GM18907 (cell line): ENCODE measurements at regions not wholly inside any gene's neighbourhood (a gene's known extent, or its start where the extent isn't known, plus 50 kb on each side); places are given as distances from the start of the nearest gene placed in this dataset.
"Not testable (repeated sequence)": the region's sequence is repeated elsewhere in the genome, so short reads cannot be mapped to it uniquely, and the experiment has no call there.

ENCODE experiments used
- ATAC-seq: cut with Tn5 transposase; IDR thresholded peaks from one replicate; pipeline ENCODE4 v1.9.1; 2021; ENCODE audit warnings: mild to moderate bottlenecking, moderate library complexity; ENCODE audit not compliant: unreplicated experiment

DNA sequence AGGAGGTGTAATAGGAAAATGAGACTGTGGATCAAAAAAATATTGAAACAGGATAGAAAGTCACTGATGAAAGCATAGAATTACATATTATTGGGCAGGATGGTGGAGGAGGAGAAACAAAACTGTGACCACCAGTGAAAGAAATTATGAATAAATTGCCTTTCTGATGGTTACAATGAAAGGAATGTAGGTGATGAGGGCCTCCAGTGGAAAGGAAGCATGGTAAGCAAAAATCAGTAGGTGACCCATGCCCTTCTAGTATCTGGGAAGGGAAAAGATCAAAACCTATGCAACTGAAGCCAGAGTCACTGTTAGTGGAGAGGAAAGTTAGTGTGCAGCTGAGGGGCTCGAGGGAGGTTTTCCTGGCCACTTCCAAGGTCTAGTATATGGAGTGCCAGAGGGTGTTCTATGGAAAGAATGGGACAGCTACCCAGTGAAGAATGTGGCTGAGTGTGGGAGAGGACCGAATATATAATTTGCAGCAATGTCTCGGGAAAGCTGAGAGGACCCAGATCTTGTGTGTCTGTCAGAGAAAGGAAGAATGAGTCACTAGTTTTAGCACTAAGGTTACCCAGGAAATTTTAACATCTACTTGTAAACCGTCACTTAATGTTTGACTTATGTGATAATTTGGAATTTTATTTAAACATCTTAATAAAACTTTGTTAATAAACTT is 146.2 kb downstream of the NFKBIZ start:
- ATAC-seq, result no peak

DNA sequence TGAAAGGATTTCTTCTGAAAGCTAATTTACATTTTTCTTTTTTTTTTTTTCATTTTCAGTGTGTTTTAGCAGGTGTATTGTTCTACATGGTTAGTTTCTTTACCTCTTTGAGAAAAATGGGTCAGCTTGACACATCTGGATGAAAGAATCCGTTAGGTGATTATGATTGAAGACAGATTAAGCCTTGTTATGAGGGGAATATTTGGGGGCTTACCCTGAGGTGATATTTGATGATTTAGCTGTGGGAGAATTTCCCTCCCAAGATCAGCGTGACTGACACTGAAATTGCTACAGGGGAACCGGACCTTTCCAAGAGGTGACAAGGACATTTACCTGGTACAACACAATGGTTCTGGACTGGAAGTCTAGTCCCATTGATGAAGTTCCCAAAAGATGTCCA is 147.5 kb downstream of the NFKBIZ start:
- ATAC-seq, result peak; percentile 60

DNA sequence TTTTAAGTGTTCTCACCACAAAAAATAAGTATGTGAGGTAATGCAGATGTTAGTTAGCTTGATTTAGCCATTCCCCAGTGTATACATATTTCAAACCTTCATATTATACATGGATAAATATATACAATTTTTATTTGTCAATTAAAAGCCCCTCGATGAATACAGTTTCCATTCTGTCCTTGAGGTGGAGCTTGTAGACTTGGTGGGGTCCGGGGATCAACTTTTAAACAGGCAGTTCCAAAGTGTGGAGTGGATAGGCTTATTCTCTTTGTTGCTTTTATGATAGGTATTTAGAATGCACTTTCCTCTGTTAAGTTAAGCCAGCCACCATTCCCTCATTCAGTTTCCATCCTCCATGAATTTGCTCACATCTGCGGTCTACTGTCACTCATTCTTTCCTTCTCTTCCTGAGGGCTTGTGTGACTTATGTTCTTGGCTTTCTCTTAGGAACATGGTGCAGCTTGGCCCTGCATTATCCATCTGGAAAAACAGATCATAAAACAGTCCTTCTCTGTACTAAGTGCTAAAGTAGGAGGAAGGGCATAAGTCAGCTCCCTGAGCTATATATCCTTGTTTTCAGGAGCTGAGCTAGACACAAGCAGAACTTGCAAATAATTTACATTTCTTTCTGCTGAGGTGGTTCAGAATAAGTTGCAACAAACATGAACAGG is 149.1 kb downstream of the NFKBIZ start:
- ATAC-seq, result no peak

DNA sequence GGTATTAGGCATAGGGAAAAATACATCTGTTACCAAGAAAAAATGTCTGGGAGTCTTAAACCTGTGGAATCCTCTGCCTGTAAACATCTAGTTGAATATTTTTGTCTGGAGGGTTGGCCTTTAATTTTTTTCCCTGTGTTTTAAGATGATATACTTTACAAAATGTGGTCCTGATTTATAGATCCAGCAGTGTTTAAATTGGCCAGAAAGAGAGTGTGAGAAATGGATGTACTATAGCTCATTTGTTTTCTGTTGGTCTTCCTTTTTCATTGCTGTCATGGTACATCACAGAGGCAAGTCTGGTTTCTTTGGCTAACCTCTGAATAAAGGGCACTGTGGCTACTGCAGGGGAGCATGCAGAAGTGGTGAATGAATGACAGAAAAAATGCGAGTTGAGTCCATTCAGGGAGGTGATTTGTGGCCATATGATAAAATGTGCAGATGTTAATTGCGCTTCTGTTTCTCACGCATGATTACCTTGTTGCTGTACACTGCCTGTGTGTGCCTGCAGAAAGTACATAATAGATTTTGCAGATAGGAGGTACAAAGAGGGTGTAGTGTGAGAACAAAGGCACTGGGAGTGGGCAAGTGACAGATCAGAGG is 150.0 kb downstream of the NFKBIZ start:
- ATAC-seq, result peak; percentile 49

DNA sequence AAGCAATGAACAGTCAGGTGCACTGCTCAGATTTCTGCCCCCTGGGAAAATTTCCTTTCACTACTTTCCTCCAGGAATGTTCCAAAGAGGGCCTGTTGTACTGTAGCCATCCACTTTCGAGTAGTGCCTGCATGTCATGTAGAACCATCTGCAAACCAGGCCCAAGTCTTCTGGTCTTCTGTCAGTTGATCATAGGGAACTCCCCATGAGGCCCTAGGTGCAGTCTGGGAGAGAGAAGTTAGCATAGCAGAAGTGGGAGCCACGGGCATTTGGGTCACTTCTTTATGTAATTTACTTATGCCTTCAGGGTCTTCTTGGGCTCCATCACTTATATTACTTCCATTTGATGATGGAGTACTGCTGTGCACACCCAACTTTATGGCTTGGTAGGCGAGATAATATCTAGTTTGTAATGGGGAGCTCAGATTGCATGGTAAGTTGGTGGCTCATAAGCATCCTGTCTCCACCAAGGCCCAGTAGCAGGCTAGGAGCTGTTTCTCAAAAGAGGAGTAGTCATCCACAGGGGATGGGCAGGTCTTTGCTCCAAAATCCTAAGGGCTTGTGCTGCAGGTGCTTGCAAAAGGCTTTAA is 151.4 kb downstream of the NFKBIZ start:
- no peak for ATAC-seq

DNA sequence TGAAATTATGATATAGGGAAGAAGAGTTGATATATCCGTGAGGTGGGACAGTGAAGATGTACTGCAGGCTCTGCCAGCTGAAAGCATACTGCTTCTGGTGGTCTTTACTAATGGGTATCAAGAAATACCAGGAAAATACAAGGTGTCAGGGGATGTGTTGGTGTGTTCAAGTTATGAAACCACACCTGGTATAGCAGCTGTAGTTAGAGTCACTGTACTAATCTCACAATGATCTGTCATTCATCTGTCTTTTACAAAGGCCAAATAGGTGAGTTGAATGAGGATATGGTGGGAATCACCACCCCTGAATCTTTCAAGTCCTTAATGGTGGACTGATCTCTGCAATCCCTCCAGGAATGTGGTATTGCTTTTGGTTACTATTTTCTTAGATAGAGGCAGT is 152.7 kb downstream of the NFKBIZ start:
- ATAC-seq, result no peak

DNA sequence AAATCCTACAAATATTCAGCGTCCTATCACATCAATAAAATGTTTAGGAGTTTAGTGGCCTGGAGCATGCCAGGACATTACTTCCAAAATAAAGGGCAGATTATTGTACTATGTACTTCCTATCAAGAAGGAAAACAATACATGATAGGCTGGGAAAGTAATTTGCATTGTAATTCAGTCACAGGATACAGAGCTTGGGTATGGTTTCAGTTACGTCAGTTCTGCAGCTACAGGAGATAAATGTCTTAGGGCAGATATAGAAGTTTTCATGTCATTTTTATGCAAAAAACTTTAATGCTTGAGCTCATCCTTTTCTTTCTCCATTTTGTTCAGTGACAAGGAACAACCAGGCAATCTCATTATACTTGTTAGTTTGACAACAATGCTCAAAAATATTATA is 155.2 kb downstream of the NFKBIZ start:
- no peak for ATAC-seq

DNA sequence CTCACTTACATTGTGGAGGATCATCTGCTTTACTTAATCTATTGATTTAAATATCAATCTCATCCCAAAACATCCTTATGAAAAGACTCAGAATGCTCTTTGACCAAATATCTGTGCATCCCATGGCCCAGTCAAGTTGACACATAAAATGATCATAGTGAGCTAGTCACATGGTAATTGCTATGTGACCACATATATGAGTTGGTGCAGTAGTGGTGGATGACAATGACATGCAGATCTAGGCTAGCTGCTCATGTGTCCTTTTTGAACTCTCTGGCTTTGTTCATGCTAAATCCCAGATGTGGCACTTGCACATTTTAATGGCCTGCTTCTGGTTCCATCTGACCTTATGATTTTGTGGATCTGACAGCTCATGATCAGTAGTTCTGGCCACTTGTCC is 156.2 kb downstream of the NFKBIZ start:
- no peak for ATAC-seq

DNA sequence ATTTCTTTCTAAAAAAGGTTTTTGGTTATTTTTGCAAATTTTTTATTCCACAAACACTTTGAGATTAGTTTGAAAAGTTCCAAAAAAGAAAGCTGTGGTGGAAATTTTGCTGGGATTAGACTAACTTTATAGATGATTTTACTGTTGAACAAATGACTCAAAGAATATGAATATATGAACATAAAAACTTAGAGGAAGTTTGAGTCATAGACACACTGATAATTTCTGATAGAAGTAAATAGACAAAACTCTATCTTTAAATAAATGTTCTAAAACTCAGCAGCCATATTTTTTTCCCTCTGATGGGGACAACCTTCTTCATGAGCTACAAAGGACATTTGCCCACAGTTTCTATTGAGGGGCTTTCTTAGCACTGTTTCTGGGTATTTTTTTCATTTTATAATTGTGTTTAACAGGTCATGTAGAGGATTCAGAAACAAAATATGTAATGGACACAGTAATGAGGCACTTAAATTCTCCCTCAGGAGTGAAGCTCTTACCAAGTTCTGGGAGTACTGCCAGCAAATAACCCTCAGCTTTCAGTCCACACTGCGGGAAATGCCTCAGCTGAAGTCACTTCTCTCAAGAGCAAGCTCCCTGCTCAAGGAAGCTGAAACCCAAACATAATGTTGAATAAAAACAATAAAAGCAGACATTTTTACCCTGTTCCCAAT is 157.6 kb downstream of the NFKBIZ start:
- ATAC-seq, result no peak

DNA sequence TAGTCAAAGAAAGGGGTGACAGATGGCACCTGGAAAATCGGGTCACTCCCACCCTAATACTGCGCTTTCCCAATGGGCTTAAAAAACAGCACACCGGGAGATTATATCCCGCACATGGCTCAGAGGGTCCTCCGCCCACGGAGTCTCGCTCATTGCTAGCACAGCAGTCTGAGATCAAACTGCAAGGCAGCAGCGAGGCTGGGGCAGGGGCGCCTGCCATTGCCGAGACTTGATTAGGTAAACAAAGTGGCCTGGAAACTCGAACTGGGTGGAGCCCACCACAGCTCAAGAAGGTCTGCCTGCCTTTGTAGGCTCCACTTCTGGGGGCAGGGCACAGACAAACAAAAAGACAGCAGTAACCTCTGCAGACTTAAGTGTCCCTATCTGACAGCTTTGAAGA is 159.1 kb downstream of the NFKBIZ start:
- not testable (repeated sequence) for ATAC-seq

DNA sequence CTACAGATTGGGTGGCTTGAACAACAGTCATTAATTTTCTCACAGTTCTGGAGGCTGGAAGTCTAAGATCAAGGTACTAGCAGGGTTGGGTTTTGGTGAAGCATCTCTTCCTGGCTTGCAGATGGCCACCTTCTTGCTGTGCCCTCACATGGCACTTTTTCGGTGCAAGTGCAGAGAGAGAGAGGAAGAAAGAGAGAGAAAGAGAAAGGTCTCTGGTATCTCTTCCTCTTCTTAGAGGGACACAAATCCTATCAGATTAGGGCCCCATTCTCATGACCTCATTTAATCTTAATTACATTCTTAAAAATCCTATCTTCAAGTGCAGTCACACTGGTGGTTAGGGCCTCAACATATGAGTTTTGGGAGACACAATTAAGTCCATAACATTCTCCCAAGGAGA is 167.1 kb downstream of the NFKBIZ start:
- no peak for ATAC-seq

DNA sequence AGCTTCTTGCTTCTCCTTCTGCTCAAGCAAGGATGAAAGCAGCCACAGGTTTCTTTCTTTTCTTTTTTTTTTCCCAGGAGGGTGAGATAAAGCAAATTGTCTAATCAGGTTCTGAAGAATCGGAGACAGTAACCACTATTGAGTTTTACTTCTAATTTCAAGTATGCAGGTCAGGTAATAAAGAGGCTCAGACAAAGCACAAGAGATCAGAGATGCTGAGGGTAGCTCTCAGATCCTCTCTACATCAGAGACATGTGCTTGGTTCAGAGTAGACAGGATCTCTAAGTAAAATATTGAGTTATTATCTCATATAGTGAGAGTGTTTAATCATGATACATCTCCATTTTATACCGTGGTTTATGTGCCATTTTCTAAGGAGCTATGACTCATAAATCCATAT is 168.5 kb downstream of the NFKBIZ start:
- ATAC-seq, result no peak

DNA sequence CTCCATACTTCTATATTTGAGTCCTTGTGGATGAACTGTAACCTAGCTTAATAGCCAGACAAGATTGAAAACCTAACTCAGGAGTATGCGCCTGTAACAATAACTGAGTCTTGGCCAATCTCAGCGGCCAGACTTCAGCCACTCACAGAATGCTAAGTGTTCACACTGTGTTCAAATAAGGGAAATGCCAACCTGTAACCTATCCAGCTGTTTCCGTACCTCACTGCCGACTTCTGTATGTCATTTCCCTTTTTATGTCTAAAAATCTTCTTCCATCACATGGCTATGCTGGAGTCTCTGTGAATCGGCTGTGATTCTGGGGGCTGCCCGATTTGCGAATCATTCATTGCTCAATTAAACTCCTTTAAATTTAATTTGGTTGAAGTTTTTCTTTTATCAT is 169.2 kb downstream of the NFKBIZ start:
- ATAC-seq, result peak; percentile 60

DNA sequence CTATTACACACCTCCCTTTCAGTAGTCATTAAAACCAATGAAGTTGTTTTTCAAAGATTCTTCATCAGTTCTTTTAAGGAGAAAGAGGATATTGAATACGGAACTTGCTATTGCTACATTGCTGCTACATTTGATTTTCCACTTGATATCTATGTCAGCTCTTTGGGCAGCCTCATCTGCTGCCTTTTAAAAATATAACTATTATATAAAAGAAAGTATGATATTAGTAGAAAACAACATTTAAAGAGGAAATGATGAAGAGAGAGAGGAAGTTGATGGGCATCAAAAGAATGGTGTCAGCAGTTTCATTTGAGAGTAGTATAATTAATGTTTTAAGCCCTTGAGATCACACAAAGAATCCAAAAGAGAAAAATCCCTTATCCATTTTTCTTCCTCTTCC is 171.4 kb downstream of the NFKBIZ start:
- no peak for ATAC-seq

DNA sequence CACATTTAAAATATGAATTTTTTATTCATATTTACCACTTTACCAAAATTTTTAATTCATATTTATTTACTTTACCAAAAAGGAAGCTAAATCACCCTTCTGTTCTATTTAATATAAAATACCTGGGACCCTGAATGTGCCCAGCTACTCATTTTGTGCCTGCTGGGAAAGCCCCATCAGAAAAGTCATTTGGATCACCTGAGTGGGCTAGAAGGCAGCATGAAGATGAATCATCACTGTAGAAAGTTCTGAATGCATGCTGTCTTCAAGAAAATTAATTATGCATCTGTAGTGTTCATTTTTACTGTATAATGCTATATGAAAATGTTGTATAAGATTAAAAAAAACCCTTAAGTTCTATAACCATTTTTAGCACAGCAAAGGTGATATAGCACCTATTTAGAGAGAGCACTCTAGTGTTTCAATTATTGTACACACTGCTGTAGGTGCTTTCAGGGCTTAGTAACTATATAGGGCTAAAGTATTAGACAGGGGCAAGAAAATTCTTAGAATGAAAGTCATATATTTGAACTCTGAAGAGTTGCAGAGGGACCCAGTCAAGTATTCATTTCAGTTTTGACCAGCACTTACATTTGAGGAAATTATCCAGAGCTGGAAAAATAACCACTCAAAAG is 175.1 kb downstream of the NFKBIZ start:
- ATAC-seq, result peak; percentile 45

DNA sequence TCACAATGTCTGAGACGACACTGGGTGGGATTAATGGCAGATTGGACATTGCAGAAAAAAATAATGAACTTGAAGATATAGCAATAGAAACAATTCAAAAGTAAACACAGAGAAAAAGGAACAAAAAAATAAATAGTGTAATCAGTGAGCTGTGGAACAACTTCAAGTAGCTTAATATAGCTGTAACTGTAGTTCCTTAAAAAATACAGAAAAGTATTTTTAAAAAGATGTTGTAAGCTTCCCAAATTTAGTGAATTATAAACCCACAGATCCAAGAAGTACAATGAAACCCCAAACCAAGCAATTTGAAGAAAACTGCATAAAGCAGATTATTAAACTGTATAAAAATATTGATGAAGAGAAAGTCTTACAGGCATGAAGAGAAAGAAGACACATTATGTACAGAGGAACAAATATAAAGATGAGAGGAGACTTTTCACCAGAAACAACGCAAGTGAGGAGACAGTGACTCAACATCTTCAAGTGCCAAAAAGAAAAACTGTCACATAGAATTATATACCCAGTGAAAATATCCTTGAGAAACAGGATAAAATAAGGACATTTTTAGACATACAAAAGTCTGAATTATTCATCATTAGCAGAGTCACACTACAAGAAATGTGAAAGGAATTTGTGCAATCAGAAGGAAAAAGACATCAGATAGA is 176.4 kb downstream of the NFKBIZ start:
- no peak for ATAC-seq

DNA sequence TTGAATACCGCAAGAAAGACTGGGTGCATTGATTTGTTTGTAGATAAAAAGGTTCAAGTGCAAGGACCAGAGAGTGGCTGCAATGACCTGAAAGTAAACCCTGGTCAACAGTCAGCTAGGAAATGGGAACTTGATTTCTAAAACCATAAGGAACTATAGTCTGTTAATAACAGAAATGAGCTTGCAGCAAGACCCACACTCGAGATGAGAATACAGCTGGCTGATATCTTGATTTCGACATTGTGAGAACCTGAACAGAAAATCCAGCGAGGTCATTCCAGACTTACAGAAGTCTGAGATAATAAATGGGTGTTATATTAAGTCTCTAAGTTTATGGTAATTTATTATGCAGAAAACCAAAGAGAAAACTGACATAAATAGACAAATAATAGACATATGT is 177.3 kb downstream of the NFKBIZ start:
- no peak for ATAC-seq

DNA sequence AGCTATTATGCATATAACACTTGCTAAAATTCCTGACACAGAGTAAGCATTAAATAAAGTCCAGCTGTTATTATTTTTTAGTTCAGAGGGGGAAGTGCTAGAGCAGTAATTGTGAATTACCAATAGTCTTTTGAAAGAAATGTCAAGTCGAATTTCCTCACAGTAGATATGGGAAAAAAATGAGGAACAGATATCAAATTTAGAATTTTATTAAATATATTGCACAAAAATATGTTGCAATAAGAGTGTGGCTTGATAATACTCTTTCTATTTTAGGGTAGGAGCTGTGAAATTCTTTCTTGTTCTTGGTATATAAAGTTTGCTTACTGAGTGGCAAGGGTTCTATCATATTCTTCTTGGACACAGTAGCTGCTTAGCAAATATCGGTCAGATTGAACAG is 181.3 kb downstream of the NFKBIZ start:
- no peak for ATAC-seq

DNA sequence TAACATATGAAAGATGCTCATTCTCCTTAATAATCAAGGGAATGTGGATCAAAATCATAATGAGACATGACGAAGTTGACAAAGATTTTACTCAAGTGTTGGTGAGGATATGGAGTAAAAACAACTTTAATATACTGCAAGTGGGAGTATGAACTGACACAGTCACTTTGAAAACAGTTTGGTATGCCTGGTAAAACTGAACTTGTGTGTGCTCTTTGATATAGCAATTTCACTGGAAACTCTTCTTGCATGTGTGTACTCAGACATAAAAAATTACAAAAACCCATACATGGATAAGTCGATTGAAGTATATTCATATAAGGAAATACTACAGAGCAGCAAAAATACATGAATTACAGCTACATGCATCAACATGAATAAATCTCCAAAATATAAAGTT is 182.5 kb downstream of the NFKBIZ start:
- no peak for ATAC-seq
